Liver (tissue), 2 donors: ENCODE measurements at regions not wholly inside any gene's neighbourhood (a gene's known extent, or its start where the extent isn't known, plus 50 kb on each side); places are given as distances from the start of the nearest gene placed in this dataset.

Source experiments
- CTCF ChIP-seq: fragments of 150-350 bp; IDR thresholded peaks from 2 replicates; pipeline ENCODE4 v1.5.1; 2017; ENCODE audit warnings: improper control_type of control experiment, low read depth, low read length; ENCODE audit not compliant: missing input control
- YY1 ChIP-seq: IDR thresholded peaks from 2 replicates; pipeline ENCODE4 v1.6.1; 2016; ENCODE audit warnings: antibody characterized with exemption, mild to moderate bottlenecking
- donor health status: healthy.

DNA sequence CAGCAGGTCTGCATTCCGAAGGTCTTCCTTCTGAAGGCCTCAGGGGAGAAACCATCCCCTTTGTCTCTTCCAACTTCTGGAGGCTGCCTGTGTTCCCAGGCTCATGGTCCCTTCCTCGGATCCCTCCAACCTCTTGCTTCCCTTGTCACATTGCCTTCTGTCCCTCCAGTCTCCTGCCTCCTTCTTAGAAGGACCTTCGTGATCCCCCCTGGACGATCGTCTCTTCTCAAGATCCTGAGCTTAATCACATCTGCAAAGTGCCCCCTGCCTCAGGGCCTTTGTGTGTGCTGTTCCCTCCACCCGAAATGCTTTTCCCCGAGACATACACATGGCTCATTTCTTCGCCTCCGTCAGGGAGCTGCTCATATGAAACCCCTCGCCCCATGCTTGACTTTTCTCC lies 505.8 kb downstream of the SHQ1 start:
- no peak for TF ChIP-seq YY1
- no peak for TF ChIP-seq CTCF
